ENCODE measurements at regions not wholly inside any gene's neighbourhood (a gene's known extent, or its start where the extent isn't known, plus 50 kb on each side); places are given as distances from the start of the nearest gene placed in this dataset.

DNA sequence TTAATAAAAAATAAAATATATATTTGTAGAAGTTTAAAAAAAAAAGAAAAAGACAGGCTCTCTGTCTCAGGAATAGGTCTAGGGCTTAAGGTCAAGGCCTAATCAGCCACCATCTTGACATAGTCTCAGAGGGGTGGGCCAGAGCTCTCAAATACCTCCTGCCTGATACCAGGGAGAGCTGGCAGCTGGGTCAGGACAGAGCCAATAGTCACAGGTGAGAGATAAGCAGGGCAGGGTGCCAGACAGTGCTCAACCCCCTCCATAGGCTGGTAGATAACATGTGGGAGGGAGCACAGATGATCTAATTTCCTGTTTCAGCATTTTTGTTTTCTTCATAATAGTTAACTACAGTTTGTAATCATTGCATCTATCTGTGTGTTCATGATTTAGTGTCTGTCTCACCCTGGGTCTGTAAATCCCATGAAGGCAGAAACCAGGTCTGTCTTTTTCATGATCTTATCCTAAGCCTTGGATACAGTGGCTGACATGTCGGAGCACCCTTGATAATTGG is 152.0 kb upstream of the GRIK3 start:
- TF ChIP-seq EZH2 (IDR thresholded peaks at IDR 0.05; ENCODE audit: insufficient read depth, poor library complexity, severe bottlenecking) (no peak), EZH2phosphoT487 (IDR thresholded peaks at IDR 0.05; ENCODE audit: insufficient read depth, low read depth) (no peak)
